ENCODE measurements at regions not wholly inside any gene's neighbourhood (a gene's known extent, or its start where the extent isn't known, plus 50 kb on each side); places are given as distances from the start of the nearest gene placed in this dataset.

GRCh38 chr2:129236601-129237000 is 742.9 kb upstream of the RAB6C start:
- TF ChIP-seq CTCF (IDR thresholded peaks at IDR 0.05; ENCODE audit: low read depth, low read length, missing input control) (no peak), RXRA (IDR thresholded peaks at IDR 0.05) (no peak), EGR1 (IDR thresholded peaks at IDR 0.05; ENCODE audit: low read depth in 2 of 2) (no peak), REST (IDR thresholded peaks at IDR 0.05) (no peak), RAD21 (IDR thresholded peaks at IDR 0.05) (no peak), ZBTB33 (IDR thresholded peaks at IDR 0.05) (no peak)

Measured in liver (tissue), 3 donors.